Femur (tissue), 1 donor: ENCODE measurements at regions not wholly inside any gene's neighbourhood (a gene's known extent, or its start where the extent isn't known, plus 50 kb on each side); places are given as distances from the start of the nearest gene placed in this dataset.
"Not testable (repeated sequence)": the region's sequence is repeated elsewhere in the genome, so short reads cannot be mapped to it uniquely, and the experiment has no call there.

Source experiments
- DNase-seq: peaks from one replicate; pipeline ENCODE4 v3.0.0-alpha.2; 2017

GRCh38 chr9:111276431-111277128, 53.4 kb downstream of the OR2K2 start:
- no peak for DNase-seq

DNA sequence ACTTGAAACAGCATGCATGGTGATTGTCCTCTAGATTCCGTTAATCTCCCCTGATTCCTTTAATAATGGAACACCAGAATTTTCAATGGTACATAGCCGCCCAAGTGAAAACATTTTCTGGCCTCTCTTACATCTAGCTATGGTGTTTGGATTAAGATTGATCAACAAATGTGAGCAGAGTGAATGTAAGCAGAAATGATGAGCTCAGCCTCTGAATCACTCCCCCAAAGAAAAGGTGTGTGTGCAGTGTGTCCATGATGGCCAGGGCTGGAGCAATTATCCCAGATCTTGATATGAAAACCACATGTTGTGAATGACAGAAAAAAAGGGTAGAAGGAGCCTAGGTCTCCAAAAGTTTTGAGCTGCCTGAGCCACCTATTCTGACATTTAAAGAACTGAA, 55.3 kb downstream of the OR2K2 start:
- DNase-seq = no peak

GRCh38 chr9:111272581-111272980, 57.4 kb downstream of the OR2K2 start:
- no peak for DNase-seq

GRCh38 chr9:111271481-111272080, 58.4 kb downstream of the OR2K2 start:
- DNase-seq = no peak

GRCh38 chr9:111271047-111271446, 59.0 kb downstream of the OR2K2 start:
- DNase-seq = no peak

DNA sequence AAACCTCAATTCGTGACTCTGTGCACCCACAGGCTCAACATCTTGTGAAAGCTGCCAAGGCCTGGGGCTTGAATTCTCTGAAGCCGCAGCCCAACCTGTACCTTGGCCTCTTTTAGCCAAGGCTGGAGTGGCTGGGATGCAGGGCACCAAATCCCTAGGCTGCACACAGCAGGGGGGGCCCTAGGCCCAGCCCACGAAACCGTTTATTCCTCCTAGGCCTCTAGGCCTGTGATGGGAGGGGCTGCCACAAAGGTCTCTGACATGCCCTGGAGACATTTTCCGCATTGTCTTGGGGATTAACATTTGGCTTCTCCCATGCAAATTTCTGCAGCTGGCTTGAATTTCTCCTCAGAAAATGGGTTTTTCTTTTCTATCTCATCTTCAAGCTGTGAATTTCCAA, 64.0 kb downstream of the OR2K2 start:
- DNase-seq = not testable (repeated sequence)

- no peak for DNase-seq
These were observed 66.9 kb downstream of the OR2K2 start for GRCh38 chr9:111263116-111263515.

DNA sequence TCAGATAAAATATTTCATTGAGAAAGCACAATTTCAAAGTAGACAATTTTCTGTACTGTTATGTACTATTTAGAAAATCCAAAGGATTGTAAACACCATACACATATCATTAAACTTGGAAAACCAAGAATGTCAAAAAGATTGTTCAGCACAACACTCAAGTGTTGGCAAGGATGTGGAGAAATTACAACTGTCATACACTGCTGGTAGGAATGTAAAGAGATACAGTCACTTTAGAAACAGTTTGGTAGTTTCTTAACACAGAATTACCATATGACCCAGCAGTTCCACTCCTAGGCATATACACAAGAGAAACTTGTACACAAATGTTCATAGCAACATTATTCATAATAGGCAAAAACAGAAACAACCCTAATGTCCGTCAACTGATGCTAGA, 71.2 kb downstream of the OR2K2 start:
- DNase-seq = no peak

GRCh38 chr9:111258209-111258874, 71.7 kb downstream of the OR2K2 start:
- DNase-seq = no peak

DNA sequence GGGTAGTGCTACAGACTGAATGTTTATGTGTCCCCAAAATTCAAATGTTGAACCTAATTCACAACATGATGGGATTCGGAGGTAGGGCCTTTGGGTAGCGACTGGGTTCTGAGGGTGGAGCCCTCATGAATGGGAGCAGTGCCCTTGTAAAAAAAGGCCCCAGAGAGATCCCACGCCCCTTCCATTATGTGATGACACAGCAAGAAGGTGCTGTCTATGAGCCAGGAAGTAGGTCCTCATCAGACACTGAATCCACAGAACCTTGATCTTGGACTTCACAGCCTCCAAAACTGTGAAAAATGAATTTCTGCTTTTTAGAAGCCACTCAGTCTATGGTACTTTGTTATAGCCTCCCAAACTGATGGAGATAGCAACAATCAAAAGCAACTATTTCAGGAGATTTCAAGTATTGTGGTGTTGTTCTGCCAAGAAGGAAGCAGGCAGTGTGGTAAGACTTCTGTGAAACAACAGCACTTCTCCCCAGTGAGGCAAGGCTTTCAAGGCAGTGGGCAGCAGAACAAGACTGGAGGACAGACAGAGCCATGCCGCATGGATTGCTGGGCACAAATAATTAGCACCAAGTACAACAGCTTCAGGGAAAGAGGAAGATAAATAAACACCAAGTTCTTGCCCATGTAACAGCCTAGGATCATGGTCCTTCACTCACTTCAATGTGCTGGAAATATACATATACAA, 76.1 kb downstream of the OR2K2 start:
- peak; percentile 21 for DNase-seq

- no peak for DNase-seq
These were observed 78.9 kb downstream of the OR2K2 start for GRCh38 chr9:111250875-111251842.

DNA sequence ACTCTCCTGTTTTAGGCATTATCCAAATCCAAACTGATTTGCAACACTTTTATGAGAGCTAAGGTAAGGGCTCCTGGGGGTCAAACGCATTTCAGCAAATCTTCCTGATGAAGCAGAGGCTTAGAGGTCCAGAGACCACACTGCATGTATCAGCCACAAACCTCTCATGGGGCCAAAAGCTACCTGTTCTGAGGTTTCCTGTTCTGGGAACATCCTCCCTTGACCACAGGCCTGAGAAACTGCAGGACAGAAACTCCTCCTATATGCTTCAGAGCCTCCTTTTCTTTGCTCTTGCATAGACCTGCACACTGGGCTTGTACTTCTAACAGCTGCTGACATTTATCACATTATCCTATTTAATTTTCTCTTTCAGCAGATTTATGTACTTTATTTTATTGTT, 92.6 kb downstream of the OR2K2 start:
- no peak for DNase-seq

DNA sequence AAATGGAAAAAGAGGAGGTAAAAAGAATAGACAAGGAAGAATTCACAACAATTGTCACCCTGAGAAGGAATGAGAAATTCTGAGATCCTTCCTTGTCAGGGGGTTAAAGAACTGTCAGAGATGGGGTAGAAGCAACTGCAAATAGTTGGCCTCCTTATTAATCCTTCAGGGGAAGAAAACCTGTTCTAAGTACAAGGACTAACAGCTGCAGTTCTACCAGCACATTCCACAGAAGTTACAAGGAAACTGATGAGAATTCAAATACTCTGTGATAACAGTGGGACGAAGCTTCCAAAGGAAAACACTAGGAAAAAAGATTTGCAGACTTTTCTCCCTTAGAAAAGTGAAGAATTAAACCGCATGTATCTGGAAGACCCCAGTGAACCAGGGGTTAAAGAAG, 93.7 kb downstream of the OR2K2 start:
- DNase-seq = no peak

DNA sequence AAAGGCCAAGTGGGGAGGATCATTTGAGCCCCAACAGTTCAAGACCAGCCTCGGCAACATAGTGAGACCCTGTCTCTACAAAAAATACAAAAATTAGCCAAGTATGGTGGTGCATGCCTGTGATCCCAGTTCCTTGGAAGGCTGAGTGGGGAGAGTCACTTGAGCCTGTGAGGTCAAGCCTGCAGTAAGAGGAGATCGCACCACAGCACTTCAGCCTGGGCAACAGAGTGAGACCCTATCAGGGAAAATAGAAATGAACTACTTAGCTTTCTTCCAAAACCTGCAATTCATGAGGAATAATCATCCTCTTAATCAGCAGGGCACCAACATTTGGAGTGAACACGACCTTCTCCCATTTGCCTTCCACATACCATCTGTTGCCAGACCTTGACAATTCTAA, 96.1 kb downstream of the OR2K2 start:
- no peak for DNase-seq

- peak; percentile 85 for DNase-seq
These were observed 96.8 kb downstream of the OR2K2 start for GRCh38 chr9:111232997-111233790.

GRCh38 chr9:111231801-111232580, 98.0 kb downstream of the OR2K2 start:
- DNase-seq = no peak

- no peak for DNase-seq
These were observed 107.3 kb downstream of the OR2K2 start for GRCh38 chr9:111222757-111223156.

GRCh38 chr9:111212874-111213273, 117.2 kb downstream of the OR2K2 start:
- DNase-seq = no peak

DNA sequence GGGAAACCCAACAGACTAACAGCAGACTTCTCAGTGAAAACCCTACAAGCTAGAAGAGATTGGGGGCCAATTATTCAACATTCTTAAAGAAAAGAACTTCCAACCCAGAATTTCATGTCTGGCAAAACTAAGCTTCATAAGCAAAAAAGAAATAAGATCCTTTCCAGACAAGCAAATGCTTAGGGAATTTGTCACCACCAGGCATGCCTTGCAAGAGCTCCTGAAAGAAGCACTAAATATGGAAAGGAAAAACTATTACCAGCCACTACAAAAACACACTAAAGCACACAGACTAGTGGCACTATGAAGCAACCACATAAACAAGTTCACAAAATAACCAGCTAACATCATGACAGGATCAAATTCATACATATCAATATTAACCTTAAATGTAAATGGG, 131.1 kb downstream of the OR2K2 start:
- no peak for DNase-seq

DNA sequence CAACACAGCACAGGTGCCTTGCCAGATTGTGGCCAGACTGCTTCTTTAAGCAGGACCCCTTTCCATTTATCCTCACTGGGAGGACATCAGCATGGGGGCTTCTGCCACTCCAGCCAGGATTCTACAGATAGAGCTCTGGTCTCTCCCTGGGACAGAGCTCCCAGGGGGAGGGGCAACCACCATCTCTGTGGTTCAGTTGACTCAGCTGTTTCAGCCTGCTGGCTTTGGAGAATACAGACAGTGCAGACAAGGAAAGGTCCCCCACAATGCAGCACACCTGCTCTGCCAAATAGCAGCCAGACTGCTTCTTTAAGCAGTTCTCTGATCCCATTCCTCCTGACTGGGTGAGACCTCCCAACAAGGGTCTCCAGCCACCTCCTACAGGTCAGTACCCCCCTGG, 132.8 kb downstream of the OR2K2 start:
- no peak for DNase-seq

DNA sequence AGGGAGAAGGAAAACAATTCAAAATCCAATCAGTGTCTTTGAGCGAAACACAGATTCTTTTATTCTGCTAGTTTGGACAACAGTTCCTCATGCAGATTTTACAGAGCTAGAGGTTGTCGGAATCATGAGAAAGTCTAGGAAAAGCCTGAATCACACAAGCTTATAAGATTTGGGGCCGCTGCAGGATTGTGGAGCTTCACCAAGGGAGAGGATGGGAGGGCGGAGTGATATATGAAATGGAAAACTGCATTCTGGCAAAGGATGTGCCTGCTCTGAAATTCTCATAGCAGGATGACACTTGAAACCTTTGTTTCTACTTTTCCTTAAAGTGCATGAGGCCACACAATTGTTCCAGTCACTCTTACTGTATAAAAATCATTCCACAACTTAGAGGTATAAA, 134.3 kb downstream of the OR2K2 start:
- peak; percentile 67 for DNase-seq
